H9 (cell line): ENCODE measurements at regions not wholly inside any gene's neighbourhood (a gene's known extent, or its start where the extent isn't known, plus 50 kb on each side); places are given as distances from the start of the nearest gene placed in this dataset.

Experiments used
- DNase-seq: peaks from one replicate; pipeline ENCODE4 v3.0.0-alpha.2; 2017
- H2AFZ ChIP-seq: one replicate; pipeline ENCODE4 v1.6.1; 2013; ENCODE audit warnings: mild to moderate bottlenecking, low read length, control low read depth, moderate library complexity
- H2AK5ac ChIP-seq: 2 replicates; pipeline ENCODE4 v1.6.1; 2013; ENCODE audit warnings: low read length, control low read depth, mixed read lengths; ENCODE audit not compliant: insufficient read length
- H2BK120ac ChIP-seq: one replicate; pipeline ENCODE4 v1.6.1; 2013; ENCODE audit warnings: low read depth, mild to moderate bottlenecking, low read length, control low read depth, inconsistent platforms; ENCODE audit not compliant: poor library complexity, severe bottlenecking
- H2BK12ac ChIP-seq: 2 replicates; pipeline ENCODE4 v1.6.1; 2013; ENCODE audit warnings: low read length, control low read depth, mixed read lengths, low read depth; ENCODE audit not compliant: insufficient read length
- H2BK15ac ChIP-seq: 2 replicates; pipeline ENCODE4 v1.6.1; 2013; ENCODE audit warnings: low read depth, low read length, control low read depth
- H2BK20ac ChIP-seq: one replicate; pipeline ENCODE4 v1.6.1; 2013; ENCODE audit warnings: low read depth, mild to moderate bottlenecking, low read length, control low read depth, inconsistent platforms; ENCODE audit not compliant: poor library complexity, severe bottlenecking
- H2BK5ac ChIP-seq: 2 replicates; pipeline ENCODE4 v1.6.1; 2013; ENCODE audit warnings: low read length, control low read depth, mixed read lengths; ENCODE audit not compliant: insufficient read length
- H3K14ac ChIP-seq: 2 replicates; pipeline ENCODE4 v1.6.1; 2013; ENCODE audit warnings: low read length, control low read depth; ENCODE audit not compliant: insufficient read depth
- H3K18ac ChIP-seq: 2 replicates; pipeline ENCODE4 v1.6.1; 2013; ENCODE audit warnings: low read depth, mild to moderate bottlenecking, mixed read lengths, low read length, control low read depth; ENCODE audit not compliant: insufficient read length
- H3K23ac ChIP-seq: 2 replicates; pipeline ENCODE4 v1.6.1; 2013; ENCODE audit warnings: low read length, control low read depth, mixed read lengths, low read depth; ENCODE audit not compliant: insufficient read length
- H3K23me2 ChIP-seq: 2 replicates; pipeline ENCODE4 v1.6.1; 2013; ENCODE audit warnings: low read depth, mild to moderate bottlenecking, mixed read lengths, low read length, control low read depth; ENCODE audit not compliant: insufficient read length, poor library complexity, severe bottlenecking
- H3K27ac ChIP-seq: 2 replicates; pipeline ENCODE4 v1.5.1; 2013; ENCODE audit warnings: low read length, control low read depth, mixed read lengths, low read depth; ENCODE audit not compliant: insufficient read length
- H3K27me3 ChIP-seq: 2 replicates; pipeline ENCODE4 v1.6.1; 2013; ENCODE audit warnings: low read length, control low read depth, inconsistent platforms; ENCODE audit not compliant: insufficient read depth
- H3K4ac ChIP-seq: 2 replicates; pipeline ENCODE4 v1.6.1; 2013; ENCODE audit warnings: low read depth, mild to moderate bottlenecking, control low read depth, inconsistent platforms, low read length, moderate library complexity
- H3K4me1 ChIP-seq: 2 replicates; pipeline ENCODE4 v1.6.1; 2013; ENCODE audit warnings: low read length, control low read depth, inconsistent platforms; ENCODE audit not compliant: insufficient read depth
- H3K4me2 ChIP-seq: 2 replicates; pipeline ENCODE4 v1.6.1; 2013; ENCODE audit warnings: low read length, control low read depth, mixed read lengths; ENCODE audit not compliant: insufficient read length, insufficient read depth
- H3K56ac ChIP-seq: 2 replicates; pipeline ENCODE4 v1.6.1; 2013; ENCODE audit warnings: low read depth, mild to moderate bottlenecking, mixed read lengths, low read length, control low read depth; ENCODE audit not compliant: insufficient read length
- H3K79me1 ChIP-seq: 2 replicates; pipeline ENCODE4 v1.6.1; 2013; ENCODE audit warnings: low read depth, mild to moderate bottlenecking, moderate library complexity, low read length, control low read depth, inconsistent platforms; ENCODE audit not compliant: insufficient read depth, poor library complexity, severe bottlenecking
- H3K79me2 ChIP-seq: 2 replicates; pipeline ENCODE4 v1.6.1; 2013; ENCODE audit warnings: low read length, control low read depth, inconsistent platforms; ENCODE audit not compliant: insufficient read depth
- H3K9ac ChIP-seq: 2 replicates; pipeline ENCODE4 v1.6.1; 2013; ENCODE audit warnings: low read length, control low read depth, mixed read lengths; ENCODE audit not compliant: insufficient read length; ENCODE audit errors: extremely low read depth
- H3K9me3 ChIP-seq: one replicate; pipeline ENCODE4 v1.6.1; 2013; ENCODE audit warnings: low read depth, low read length, inconsistent platforms; ENCODE audit not compliant: control insufficient read depth
- H3T11ph ChIP-seq: one replicate; pipeline ENCODE4 v1.6.1; 2013; ENCODE audit warnings: mild to moderate bottlenecking, low read length, control low read depth, inconsistent platforms
- H4K20me1 ChIP-seq: one replicate; pipeline ENCODE4 v1.6.1; 2013; ENCODE audit not compliant: control insufficient read depth, insufficient read length, insufficient read depth
- H4K5ac ChIP-seq: 2 replicates; pipeline ENCODE4 v1.6.1; 2013; ENCODE audit warnings: low read depth, mild to moderate bottlenecking, mixed read lengths, low read length, control low read depth; ENCODE audit not compliant: insufficient read length
- H4K8ac ChIP-seq: replicated peaks from 2 replicates; pipeline ENCODE4 v1.6.1; 2013; ENCODE audit warnings: low read length, control low read depth, mixed read lengths, low read depth; ENCODE audit not compliant: insufficient read length
- H4K91ac ChIP-seq: 2 replicates; pipeline ENCODE4 v1.6.1; 2013; ENCODE audit warnings: low read depth, mild to moderate bottlenecking, moderate library complexity, mixed read lengths, low read length, control low read depth; ENCODE audit not compliant: insufficient read length
- H3K27ac Mint-ChIP-seq, 3 experiments: 2 replicates in 2 of 3; 3 replicates in 1 of 3; pipeline ENCODE4 v1.8.0; 2020 to 2021; ENCODE audit warnings: mixed read lengths in 3 of 3, mild to moderate bottlenecking in 1 of 3, moderate library complexity in 1 of 3
- H3K27me3 Mint-ChIP-seq: 2 replicates; pipeline ENCODE4 v1.8.0; 2021; ENCODE audit warnings: low read depth, mild to moderate bottlenecking, moderate library complexity, mixed read lengths
- H3K36me3 Mint-ChIP-seq, 3 experiments: 2 replicates in 2 of 3; 3 replicates in 1 of 3; pipeline ENCODE4 v1.8.0; 2020 to 2021; ENCODE audit warnings: low read depth in 3 of 3, mixed read lengths in 3 of 3; ENCODE audit not compliant: insufficient read depth in 1 of 3
- H3K4me1 Mint-ChIP-seq, 2 experiments: 2 replicates each; pipeline ENCODE4 v1.8.0; 2020; ENCODE audit warnings: mixed read lengths in 2 of 2
- H3K4me3 Mint-ChIP-seq, 2 experiments: 2 replicates in 1 of 2; 3 replicates in 1 of 2; pipeline ENCODE4 v1.8.0; 2020 to 2021; ENCODE audit warnings: mild to moderate bottlenecking in 2 of 2, mixed read lengths in 2 of 2, moderate library complexity in 1 of 2
- H3K9me3 Mint-ChIP-seq, 2 experiments: 2 replicates in 1 of 2; 3 replicates in 1 of 2; pipeline ENCODE4 v1.8.0; 2020; ENCODE audit warnings: mild to moderate bottlenecking in 2 of 2, mixed read lengths in 2 of 2, moderate library complexity in 1 of 2
- WGBS: extraction: QIAGEN DNeasy Blood & Tissue Kit; methylation state at CpG from one replicate; pipeline ENCODE4 v1.1.7; 2013; ENCODE audit warnings: missing lambda C conversion rate, low lambda C conversion rate, mixed read lengths; ENCODE audit not compliant: insufficient read length; ENCODE audit errors: extremely low coverage; 5-methylcytosine and 5-hydroxymethylcytosine counted together
- TF ChIP-seq, protein P1 (sequence below): fragments of 200-600 bp; sonication (generic); conservative IDR thresholded peaks from 3 replicates; pipeline ENCODE4 v1.8.0; 2021; ENCODE audit warnings: antibody characterized with exemption, mild to moderate bottlenecking

DNA sequence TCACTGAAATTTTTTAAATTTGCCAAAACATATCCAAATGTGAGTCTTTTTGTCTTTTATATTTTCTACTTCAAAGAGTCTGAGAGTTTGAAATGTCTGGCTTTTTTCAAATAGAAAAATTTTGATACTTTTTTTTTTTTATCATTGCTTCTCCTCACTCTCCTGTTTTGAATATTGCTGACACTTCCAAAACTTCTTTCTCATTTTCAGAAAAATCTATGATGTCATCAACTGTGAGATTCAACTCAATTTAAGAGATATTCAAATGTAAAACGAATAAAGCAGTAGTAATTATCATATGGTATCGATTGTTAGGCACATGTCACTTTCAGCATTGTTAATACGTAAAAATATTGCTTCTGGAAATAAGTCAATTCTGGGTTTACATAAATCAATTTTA lies 505.8 kb upstream of the STEAP1 start:
- no peak overlapping the region for H3K27ac Mint-ChIP-seq
- no peak overlapping the region for H2BK12ac ChIP-seq
- H3K27me3 Mint-ChIP-seq = no peaks in the 10 kb centered on the region
- H3K4me1 Mint-ChIP-seq = no peaks in the 10 kb centered on the region
- H3K56ac ChIP-seq = no peak overlapping the region
- H3K4me3 Mint-ChIP-seq = no peak overlapping the region
- H2AK5ac ChIP-seq = no peak overlapping the region
- no peaks in the 10 kb centered on the region for H4K20me1 ChIP-seq
- TF ChIP-seq, protein P1, sequence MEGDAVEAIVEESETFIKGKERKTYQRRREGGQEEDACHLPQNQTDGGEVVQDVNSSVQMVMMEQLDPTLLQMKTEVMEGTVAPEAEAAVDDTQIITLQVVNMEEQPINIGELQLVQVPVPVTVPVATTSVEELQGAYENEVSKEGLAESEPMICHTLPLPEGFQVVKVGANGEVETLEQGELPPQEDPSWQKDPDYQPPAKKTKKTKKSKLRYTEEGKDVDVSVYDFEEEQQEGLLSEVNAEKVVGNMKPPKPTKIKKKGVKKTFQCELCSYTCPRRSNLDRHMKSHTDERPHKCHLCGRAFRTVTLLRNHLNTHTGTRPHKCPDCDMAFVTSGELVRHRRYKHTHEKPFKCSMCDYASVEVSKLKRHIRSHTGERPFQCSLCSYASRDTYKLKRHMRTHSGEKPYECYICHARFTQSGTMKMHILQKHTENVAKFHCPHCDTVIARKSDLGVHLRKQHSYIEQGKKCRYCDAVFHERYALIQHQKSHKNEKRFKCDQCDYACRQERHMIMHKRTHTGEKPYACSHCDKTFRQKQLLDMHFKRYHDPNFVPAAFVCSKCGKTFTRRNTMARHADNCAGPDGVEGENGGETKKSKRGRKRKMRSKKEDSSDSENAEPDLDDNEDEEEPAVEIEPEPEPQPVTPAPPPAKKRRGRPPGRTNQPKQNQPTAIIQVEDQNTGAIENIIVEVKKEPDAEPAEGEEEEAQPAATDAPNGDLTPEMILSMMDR = no peak
- H3K79me1 ChIP-seq = no peaks in the 10 kb centered on the region
- no peak overlapping the region for H2BK5ac ChIP-seq
- no peak overlapping the region for H2AFZ ChIP-seq
- no peaks in the 10 kb centered on the region for H3K79me2 ChIP-seq
- no peak overlapping the region for H3K9ac ChIP-seq
- WGBS = no CpG with 5 or more reads among the region's 3 CpGs
- H2BK20ac ChIP-seq = no peak overlapping the region
- no peaks in the 10 kb centered on the region for H3K27me3 ChIP-seq
- no peak for DNase-seq
- no peaks in the 10 kb centered on the region for H3K9me3 ChIP-seq
- H3K9me3 Mint-ChIP-seq = no peaks in the 10 kb centered on the region
- no peak overlapping the region for H4K91ac ChIP-seq
- H3K23ac ChIP-seq = no peak overlapping the region
- no peaks in the 10 kb centered on the region for H3K36me3 Mint-ChIP-seq
- no peak overlapping the region for H2BK120ac ChIP-seq
- H3K4ac ChIP-seq = no peak overlapping the region
- H4K8ac ChIP-seq = no peak overlapping the region
- no peak overlapping the region for H3K18ac ChIP-seq
- H3K4me1 ChIP-seq = no peaks in the 10 kb centered on the region; the same call in 1 of the 2 replicates
- no peak overlapping the region for H3K27ac ChIP-seq
- no peaks in the 10 kb centered on the region for H3K23me2 ChIP-seq
- no peak overlapping the region for H2BK15ac ChIP-seq
- no peak overlapping the region for H4K5ac ChIP-seq
- H3K14ac ChIP-seq = no peak overlapping the region
- no peak overlapping the region for H3T11ph ChIP-seq
- H3K4me2 ChIP-seq = no peak overlapping the region
